ENCODE measurements at regions not wholly inside any gene's neighbourhood (a gene's known extent, or its start where the extent isn't known, plus 50 kb on each side); places are given as distances from the start of the nearest gene placed in this dataset.

DNA sequence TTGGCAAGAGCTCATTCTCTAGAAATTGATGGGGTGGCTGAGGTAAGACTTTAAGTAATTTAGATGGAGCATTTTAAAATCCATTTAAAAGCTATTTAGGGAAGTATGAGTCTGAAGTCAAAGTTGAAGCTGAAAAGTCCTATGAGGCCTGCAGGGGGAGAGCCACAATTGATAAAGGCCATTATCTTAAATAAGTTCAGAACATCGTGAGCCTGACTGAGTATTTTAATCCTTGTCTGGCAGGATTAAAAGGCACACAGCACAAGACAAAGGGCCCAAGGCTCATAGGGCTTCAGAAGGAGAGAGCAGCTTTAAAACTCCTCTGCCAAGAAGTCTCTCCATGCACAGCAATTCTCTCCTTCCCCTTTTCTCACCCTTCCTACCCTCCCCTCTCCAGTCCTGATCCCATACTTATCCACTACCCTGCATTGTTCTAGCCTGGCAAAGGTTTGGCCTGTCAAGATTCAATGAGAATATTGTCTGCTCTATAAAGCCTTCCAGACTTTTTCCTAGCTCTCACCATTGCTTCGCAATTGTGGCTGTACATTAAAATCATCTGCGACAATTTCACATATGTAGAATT lies 1312.9 kb downstream of the FAM181B start:
- no peak for DNase-seq
- TF ChIP-seq POLR2A (IDR thresholded peaks at IDR 0.05; ENCODE audit: low read length) (no peak), GATA1 (IDR thresholded peaks at IDR 0.05; ENCODE audit: low read depth, low read length) (no peak)

DNA sequence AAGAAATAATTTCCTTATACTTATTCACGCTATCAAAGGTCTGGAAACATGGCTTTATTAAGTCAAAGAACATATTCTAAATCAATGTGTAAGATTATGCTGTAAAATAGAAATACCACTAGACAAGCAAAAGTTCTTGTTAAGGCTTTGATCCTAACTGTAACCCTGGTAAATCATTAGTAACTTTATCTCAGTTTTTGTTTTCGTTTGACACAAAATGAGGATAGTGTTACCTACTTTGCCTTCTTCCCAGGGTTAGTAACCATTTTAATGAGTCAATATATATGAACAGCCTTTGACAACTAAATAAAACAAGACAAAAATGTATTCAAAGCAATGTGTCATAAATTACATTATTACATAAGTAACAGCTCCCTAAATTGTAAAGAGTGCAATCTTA lies 1336.3 kb downstream of the FAM181B start:
- no peak for TF ChIP-seq POLR2A (IDR thresholded peaks at IDR 0.05; ENCODE audit: low read length)
- TF ChIP-seq GATA1 (IDR thresholded peaks at IDR 0.05; ENCODE audit: low read depth, low read length), result no peak
- no peak for DNase-seq

DNA sequence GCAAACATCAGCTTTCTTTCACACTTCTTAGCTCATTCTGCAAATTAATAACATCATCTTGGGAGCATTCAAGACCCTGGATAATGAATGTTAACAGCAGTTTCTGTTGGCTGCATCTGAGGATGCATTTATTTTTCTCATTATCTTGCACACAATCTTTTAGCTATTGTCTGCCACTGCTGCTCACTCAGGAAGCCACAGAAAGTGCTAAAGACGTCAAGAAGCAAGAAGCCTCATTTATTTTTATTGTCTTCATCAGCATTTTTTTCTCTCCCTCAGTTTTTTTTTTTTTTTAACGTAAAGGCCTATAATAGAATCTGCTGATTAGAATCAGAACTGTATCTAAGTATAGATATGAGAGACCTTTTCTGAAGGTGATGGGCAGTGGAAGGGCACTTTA lies 1339.4 kb downstream of the FAM181B start:
- TF ChIP-seq GATA1 (IDR thresholded peaks at IDR 0.05; ENCODE audit: low read depth, low read length), result no peak
- no peak for TF ChIP-seq POLR2A (IDR thresholded peaks at IDR 0.05; ENCODE audit: low read length)

DNA sequence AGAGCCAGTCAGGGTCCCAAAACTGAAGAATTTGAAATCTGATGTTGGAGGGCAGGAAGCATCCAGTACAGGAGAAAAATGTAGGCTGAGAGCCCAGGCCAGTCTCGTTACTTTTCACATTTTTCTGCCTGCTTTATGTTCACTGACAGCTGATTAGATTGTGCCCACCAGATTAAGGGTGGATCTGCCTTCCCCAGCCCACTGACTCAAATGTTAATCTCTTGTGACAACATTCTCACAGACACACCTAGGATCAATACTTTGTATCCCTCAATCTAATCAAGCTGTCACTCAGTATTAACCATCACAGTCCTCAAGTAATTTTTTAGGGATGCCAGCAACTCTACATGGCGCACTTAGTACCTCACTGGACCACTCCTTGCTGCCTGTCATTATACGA lies 1345.3 kb downstream of the FAM181B start:
- TF ChIP-seq GATA1 (IDR thresholded peaks at IDR 0.05; ENCODE audit: low read depth, low read length) (no peak), POLR2A (IDR thresholded peaks at IDR 0.05; ENCODE audit: low read length) (no peak)
- no peak for DNase-seq

More for the DNA sequence above, 1339.4 kb downstream of the FAM181B start:
- no peak for DNase-seq

DNA sequence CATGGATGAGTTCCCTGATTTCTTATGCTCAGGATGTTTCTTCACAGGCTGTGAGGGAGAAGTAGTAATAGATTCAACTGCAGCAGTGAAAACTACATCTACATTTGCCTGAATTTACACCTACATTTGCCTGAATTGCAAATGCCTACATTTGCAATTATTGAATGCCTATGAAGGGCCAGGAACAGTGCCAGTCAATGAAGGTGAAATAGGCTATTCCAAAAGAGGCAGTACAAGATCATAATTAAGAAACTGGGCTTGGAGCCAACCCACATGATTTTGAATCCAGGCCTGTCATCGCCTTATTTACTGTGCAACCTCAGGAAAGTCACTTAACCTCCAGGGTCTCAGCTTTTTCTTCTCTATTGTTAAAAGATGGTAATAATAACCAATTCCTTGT lies 1353.3 kb downstream of the FAM181B start:
- TF ChIP-seq POLR2A (IDR thresholded peaks at IDR 0.05; ENCODE audit: low read length) (no peak), GATA1 (IDR thresholded peaks at IDR 0.05; ENCODE audit: low read depth, low read length) (no peak)
- DNase-seq, result no peak

DNA sequence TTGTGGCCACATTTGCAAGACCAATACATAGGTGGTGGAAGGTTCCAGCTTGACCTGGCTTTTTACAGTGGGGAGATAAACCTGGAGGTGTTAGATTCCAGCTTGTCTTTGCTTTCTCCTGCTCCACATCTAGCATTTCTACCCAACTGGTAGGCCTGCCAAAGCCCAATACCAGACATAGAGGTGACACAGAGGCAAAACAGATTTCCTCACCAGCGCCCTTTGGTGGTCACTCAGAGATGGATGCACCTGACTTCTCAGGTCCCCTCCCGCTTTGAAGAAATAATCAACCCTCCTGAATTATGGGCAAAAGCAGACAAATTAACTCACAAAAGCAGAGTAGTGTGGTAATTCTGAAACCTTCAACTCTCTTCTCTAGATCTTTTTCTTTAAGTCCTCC lies 1356.2 kb downstream of the FAM181B start:
- no peak for DNase-seq

DNA sequence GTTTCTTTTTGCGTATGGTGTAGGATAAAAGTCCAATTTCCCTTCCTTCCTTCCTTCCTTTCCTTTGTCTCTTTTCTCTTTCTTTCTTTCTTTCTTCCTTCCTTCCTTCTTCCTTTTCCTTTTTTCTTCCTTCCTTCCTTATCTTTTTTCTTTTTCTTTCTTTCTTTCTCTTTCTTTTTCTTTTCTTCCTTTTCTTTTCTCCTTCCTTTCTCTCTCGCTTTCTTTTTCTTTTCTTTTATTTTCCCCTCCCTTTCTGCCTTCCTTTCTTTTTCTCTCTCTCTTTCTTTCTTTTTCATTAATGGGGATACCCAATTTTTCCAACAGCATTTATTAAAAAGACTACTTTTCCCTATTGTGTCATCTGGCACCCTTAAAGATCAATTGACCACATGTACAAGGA lies 1359.7 kb downstream of the FAM181B start:
- TF ChIP-seq GATA1 (IDR thresholded peaks at IDR 0.05; ENCODE audit: low read depth, low read length) (no peak), POLR2A (IDR thresholded peaks at IDR 0.05; ENCODE audit: low read length) (no peak)
- DNase-seq, result no peak

More for the DNA sequence above, 1356.2 kb downstream of the FAM181B start:
- no peak for TF ChIP-seq POLR2A (IDR thresholded peaks at IDR 0.05; ENCODE audit: low read length)

DNA sequence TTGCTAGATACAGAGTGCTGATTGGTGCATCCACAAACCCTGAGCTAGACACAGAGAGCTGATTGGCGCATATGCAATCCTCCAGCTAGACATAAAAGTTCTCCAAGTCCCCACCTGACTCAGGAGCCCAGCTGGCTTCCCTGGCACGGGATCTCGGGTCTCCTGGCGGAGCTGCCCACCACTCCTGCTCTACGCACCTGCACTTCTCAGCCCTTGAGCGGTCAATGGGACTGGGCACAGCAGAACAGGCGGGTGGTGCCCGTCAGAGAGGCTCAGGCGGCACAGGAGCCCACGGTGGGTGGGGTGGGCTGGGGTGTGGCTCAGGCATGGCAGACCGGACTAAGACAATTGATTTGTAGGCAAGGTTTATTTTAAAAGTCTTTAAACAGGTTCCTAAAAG lies 1365.5 kb downstream of the FAM181B start:
- no peak for DNase-seq
- TF ChIP-seq GATA1 (IDR thresholded peaks at IDR 0.05; ENCODE audit: low read depth, low read length) (no peak), POLR2A (IDR thresholded peaks at IDR 0.05; ENCODE audit: low read length) (no peak)

DNA sequence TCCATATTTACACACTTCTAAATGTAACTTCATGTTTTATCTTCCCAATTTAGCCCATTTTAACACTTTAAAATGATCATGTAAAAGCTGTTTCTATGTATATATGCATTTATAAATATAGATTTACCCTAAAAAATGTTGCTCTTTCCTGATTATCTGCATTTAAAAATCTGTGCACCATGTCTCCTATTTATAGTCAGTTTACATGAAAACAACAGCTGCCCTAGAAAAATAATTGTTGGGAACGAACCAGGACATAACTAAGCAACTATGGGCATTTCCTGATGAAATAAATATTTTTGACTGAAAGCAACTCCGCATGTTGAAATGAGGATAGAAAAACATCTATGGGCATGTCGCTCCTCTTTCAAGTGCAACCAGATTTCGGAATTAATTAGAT lies 1368.2 kb downstream of the FAM181B start:
- TF ChIP-seq POLR2A (IDR thresholded peaks at IDR 0.05; ENCODE audit: low read length) (no peak), GATA1 (IDR thresholded peaks at IDR 0.05; ENCODE audit: low read depth, low read length) (no peak)
- DNase-seq, result no peak

DNA sequence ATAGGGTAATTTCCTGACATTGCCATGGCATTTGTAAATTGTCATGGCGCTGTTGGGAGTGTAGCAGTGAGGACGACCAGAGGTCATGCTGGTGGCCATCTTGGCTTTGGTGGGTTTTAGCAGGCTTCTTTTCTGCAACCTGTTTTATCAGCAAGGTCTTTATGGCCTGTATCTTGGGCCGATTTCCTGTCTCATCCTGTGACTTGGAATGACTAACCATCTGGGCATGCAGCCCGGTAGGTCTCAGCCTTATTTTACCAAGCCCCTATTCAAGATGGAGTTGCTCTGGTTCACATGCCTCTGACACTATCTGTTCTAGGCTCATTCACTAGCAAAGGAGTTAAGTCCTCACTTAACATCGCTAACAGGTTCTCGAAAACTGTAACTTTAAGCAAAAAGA lies 1374.2 kb downstream of the FAM181B start:
- TF ChIP-seq POLR2A (IDR thresholded peaks at IDR 0.05; ENCODE audit: low read length), result no peak
- no peak for TF ChIP-seq GATA1 (IDR thresholded peaks at IDR 0.05; ENCODE audit: low read depth, low read length)
- no peak for DNase-seq

DNA sequence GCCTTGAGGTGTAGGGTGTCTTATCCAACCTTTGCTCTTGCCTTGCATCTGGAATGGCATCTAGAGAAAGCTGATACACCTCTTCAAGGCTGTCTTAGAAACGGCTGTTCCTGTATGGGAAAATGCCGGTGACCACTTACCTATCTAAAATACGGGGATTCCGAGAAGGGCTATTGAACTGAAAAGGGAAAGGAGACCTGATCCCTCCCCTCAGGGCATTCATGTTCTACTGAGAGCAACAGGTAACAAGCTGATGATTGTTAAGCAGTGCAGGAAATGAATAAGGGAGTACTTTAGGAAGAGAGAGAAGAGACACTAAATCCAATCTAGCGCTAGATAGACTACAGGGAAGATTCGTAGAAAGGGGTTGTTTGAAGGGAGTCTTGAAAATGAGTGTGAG lies 1388.1 kb downstream of the FAM181B start:
- TF ChIP-seq GATA1 (IDR thresholded peaks at IDR 0.05; ENCODE audit: low read depth, low read length), result no peak
- no peak for TF ChIP-seq POLR2A (IDR thresholded peaks at IDR 0.05; ENCODE audit: low read length)
- DNase-seq, result no peak

DNA sequence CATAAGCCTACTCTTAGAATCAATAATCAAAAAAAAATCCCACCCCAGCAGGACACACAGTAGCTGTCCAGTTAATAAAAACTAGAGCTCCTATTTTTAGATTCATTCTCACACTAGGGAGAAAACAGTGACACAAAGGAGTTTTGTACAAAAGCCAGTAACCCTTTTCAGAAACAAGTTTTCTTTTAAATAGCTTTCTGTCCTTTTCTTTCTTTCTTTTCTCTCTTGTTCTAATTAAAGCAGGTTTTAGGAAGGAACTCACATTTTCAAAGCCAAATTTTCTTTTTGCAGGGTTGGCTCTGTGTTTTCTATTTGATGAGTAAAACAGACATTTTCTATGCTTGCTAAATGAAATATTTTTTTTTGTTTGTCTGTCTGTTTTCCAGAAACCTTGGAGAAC lies 1390.7 kb downstream of the FAM181B start:
- no peak for DNase-seq
- no peak for TF ChIP-seq POLR2A (IDR thresholded peaks at IDR 0.05; ENCODE audit: low read length)
- TF ChIP-seq GATA1 (IDR thresholded peaks at IDR 0.05; ENCODE audit: low read depth, low read length), result no peak

DNA sequence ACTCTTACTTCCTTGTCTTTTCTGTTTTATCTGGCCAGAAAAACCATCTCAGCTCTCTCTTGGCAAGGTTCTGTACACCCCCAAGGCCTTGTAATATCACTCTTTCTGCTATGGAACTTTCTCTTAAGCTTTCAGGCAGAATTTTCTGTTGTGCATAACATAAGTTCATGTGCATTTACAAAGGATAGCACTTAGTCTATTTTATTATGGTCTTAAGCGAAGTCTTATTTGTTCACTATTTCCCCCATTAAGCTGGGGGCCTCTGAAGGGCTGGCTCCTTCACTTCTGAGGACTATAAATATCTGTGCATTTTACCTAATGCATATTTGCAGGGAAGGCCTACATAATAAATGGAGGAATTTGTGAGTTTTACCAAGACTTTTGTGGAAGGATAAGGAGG lies 1393.4 kb downstream of the FAM181B start:
- no peak for DNase-seq

DNA sequence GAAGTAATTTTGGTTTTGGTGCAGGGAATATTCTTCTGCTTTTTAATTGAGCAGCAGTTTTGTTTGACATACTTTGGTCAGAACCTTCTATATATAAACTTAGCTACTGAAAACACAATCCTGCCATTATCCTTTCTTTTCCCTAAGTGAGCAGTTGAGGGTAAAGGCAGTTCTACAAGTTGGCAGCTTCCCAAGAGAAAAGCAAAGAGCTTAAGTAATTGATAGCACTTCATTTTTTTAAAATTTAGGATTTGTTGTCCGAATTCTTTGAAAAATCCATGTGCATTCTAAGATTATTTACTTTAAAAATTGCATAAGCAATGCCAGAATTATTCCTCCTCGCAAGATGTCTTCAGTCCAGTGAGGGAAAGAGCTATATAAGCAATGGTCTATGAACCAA lies 1394.1 kb downstream of the FAM181B start:
- TF ChIP-seq POLR2A (IDR thresholded peaks at IDR 0.05; ENCODE audit: low read length) (no peak), GATA1 (IDR thresholded peaks at IDR 0.05; ENCODE audit: low read depth, low read length) (no peak)

More for the DNA sequence above, 1393.4 kb downstream of the FAM181B start:
- TF ChIP-seq GATA1 (IDR thresholded peaks at IDR 0.05; ENCODE audit: low read depth, low read length) (no peak), POLR2A (IDR thresholded peaks at IDR 0.05; ENCODE audit: low read length) (no peak)

DNA sequence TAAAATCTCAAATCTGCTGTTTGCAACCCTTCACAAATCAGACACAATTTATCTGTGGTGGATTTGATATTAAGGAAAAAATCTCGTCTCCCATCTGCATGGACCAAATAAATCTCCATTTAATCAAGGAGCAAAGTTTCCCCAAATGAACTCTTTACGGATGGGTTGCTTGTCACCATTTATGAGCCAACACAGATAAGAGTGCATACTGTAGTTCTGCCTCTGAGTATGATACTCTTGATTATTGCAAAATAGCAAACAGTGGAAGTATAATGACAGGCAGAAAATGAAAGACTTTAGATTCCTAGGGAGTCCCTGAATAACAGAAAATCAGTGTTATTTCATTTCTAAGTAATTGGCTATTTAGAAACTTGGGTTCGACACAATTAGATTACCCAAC lies 1395.9 kb downstream of the FAM181B start:
- TF ChIP-seq POLR2A (IDR thresholded peaks at IDR 0.05; ENCODE audit: low read length), result no peak
- no peak for TF ChIP-seq GATA1 (IDR thresholded peaks at IDR 0.05; ENCODE audit: low read depth, low read length)
- no peak for DNase-seq

More for the DNA sequence above, 1394.1 kb downstream of the FAM181B start:
- DNase-seq, result no peak

DNA sequence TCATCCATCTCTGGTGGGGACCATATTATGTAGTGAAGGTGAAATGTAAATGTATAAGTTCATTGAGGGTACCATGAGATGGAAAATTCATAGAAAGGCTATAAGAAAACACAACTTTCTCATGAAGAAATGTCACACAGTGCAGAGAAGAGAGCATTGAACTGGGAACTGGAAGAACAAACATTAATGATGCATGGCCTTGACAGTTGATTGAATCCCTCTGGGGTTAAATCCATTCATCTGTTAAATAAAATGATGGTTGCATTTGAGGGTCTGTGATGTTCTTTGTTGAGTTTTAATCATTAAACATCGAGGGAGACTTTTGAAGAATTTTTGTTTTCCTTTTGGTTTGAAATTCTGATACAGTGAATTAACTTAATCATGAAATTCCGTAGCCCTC lies 1401.4 kb downstream of the FAM181B start:
- no peak for TF ChIP-seq GATA1 (IDR thresholded peaks at IDR 0.05; ENCODE audit: low read depth, low read length)
- TF ChIP-seq POLR2A (IDR thresholded peaks at IDR 0.05; ENCODE audit: low read length), result no peak
- DNase-seq, result no peak
